ENCODE measurements at regions not wholly inside any gene's neighbourhood (a gene's known extent, or its start where the extent isn't known, plus 50 kb on each side); places are given as distances from the start of the nearest gene placed in this dataset.

DNA sequence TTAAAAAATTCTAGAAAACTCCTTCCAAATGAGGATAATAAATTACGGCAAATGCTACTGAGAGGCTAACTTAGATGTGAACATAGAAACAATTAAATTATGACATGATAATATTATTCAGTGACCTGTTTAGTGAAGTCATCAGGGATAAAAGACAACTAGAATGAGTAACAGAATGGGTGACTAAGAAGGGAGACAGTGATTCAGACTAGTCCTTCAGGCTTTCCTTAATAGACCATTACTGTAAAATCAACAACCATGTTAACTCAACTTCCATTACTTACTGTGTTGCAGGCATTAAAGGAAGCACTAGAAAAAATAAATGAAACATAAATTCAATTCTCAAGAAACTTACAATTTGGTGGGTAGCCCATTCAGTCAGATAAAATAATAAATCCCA is 543.9 kb upstream of the LRFN5 start:
- H3K27ac ChIP-seq, result no peak overlapping the region
- TF ChIP-seq ZFX (IDR thresholded peaks at IDR 0.05), result no peak
- TF ChIP-seq, protein P1, sequence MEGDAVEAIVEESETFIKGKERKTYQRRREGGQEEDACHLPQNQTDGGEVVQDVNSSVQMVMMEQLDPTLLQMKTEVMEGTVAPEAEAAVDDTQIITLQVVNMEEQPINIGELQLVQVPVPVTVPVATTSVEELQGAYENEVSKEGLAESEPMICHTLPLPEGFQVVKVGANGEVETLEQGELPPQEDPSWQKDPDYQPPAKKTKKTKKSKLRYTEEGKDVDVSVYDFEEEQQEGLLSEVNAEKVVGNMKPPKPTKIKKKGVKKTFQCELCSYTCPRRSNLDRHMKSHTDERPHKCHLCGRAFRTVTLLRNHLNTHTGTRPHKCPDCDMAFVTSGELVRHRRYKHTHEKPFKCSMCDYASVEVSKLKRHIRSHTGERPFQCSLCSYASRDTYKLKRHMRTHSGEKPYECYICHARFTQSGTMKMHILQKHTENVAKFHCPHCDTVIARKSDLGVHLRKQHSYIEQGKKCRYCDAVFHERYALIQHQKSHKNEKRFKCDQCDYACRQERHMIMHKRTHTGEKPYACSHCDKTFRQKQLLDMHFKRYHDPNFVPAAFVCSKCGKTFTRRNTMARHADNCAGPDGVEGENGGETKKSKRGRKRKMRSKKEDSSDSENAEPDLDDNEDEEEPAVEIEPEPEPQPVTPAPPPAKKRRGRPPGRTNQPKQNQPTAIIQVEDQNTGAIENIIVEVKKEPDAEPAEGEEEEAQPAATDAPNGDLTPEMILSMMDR (conservative IDR thresholded peaks at IDR 0.05), result no peak

DNA sequence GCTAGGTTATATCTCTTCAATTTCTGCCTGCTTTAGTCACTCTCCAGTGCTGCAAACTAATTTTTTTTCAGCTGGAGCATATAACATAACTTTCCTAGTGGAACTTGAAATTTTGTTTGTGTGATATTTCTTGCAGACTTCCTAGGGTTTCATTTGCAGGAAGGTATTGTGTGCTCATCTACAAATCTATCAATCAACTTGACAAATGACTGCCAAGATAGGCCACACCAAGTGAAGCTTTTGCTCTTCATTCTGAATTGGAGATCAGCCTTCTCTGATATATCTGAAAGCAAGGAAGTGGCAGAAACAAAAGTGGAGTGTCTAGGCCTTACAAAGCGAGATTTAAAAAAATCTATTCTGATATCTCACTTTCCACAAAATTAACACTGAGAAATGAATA is 551.1 kb upstream of the LRFN5 start:
- TF ChIP-seq, protein P1 (conservative IDR thresholded peaks at IDR 0.05), result no peak
- TF ChIP-seq ZFX (IDR thresholded peaks at IDR 0.05), result no peak

DNA sequence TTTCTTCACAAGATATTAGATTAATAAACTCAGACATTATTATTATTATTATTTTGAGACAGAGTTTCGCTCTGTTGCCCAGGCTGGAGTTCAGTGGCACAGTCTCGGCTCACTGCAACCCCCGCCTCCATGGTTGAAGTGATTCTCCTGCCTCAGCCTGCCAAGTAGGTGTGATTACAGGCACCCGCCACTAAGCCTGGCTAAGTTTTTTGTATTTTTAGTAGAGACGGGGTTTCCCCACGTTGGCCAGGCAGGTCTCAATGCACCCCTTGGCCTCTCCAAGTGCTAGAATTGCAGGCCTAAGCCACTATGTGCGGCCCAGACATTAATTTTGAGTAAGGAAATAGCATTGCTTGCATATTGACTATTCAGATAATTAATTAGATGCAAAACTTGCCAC is 554.9 kb upstream of the LRFN5 start:
- TF ChIP-seq ZFX (IDR thresholded peaks at IDR 0.05), result no peak
- TF ChIP-seq, protein P1 (conservative IDR thresholded peaks at IDR 0.05), result no peak
- H3K27ac ChIP-seq, result no peak overlapping the region

More for the DNA sequence above, 551.1 kb upstream of the LRFN5 start:
- H3K27ac ChIP-seq, result no peak overlapping the region

DNA sequence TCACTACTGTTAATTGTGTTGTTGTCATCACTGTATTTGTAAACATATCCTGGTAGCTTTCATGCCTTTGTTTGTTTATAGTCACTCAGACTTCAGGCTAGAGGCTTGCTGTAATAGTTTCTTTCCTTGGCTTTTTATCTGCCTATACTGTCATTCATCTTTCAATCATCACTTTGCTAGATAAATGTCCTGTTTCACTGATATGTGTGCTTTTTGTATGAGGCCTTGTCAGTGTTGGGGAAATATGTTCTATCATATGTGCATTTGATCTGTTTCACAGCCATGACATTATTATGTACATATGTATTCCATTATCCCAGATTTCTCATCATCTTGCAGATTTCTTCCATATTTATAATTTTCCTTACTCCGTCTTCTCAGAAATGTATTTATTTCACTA is 558.9 kb upstream of the LRFN5 start:
- no peak overlapping the region for H3K27ac ChIP-seq
- TF ChIP-seq, protein P1 (conservative IDR thresholded peaks at IDR 0.05), result no peak
- no peak for TF ChIP-seq ZFX (IDR thresholded peaks at IDR 0.05)

DNA sequence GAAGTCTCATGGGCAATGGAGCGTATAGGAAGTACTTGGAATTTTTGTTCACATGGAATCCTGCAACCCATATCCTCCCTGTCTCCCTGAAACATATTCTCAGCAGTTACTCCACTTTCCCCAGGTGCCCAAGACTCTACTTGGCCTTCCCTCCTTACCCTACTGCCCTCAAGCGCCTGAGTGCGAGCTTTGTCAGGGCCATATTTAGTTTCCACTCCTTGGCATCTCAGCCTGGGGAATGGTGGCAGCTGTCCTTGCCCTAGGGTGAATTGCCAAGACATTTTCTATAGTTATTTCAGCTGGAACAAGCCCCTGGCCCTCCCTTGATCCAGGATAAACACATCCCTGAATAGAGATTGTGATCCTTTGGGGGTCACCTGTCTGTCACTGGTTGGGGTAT is 569.3 kb upstream of the LRFN5 start:
- TF ChIP-seq ZFX (IDR thresholded peaks at IDR 0.05), result no peak
- TF ChIP-seq, protein P1 (conservative IDR thresholded peaks at IDR 0.05), result no peak
- no peak overlapping the region for H3K27ac ChIP-seq

DNA sequence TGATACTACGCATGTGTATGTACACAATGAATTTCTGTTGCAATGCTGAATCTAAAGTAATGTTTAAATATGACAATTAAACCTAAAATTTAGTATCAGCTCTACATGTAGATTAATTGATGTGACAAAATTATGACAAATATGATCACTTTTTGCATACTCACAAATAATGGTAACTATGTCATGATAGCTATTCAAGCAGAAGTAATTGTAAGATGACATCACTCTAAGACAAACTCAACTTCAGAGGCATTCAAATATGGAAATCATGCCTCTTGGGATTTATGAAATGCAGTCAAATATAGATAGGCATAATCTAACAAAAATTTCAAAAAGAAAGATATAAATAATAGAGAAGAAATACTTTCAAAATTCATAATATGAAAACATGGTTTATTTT is 571.7 kb upstream of the LRFN5 start:
- H3K27ac ChIP-seq, result no peak overlapping the region
- TF ChIP-seq, protein P1 (conservative IDR thresholded peaks at IDR 0.05), result no peak

DNA sequence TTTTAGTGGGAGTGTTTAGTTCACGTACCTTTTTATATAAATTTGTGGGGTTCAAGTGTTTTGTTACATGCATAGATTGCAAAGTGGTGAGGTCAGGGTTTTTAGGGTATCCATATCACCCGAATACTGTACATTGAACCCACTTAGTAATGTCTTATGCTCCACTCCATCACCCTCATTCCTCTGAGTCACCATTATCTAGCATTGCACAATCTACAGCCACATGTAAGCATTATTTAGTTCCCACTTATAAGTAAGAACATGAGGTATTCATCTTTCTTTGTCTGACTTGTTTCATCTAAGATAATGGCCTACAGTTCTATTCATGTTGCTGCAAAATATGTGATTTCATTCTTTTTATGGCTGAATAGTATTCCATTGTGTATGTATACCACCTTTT is 583.7 kb upstream of the LRFN5 start:
- no peak overlapping the region for H3K27ac ChIP-seq
- TF ChIP-seq, protein P1 (conservative IDR thresholded peaks at IDR 0.05), result no peak
- TF ChIP-seq ZFX (IDR thresholded peaks at IDR 0.05), result no peak

Data from C4-2B (cell line).